Neural cell (in vitro differentiated cells): ENCODE measurements at regions not wholly inside any gene's neighbourhood (a gene's known extent, or its start where the extent isn't known, plus 50 kb on each side); places are given as distances from the start of the nearest gene placed in this dataset.

ENCODE experiments used
- H2AFZ ChIP-seq: fragments of 200-600, 300-800 bp; sonication (generic), shearing (Covaris generic); 2 replicates; pipeline ENCODE4 v1.6.0; 2014; ENCODE audit warnings: low read depth, mild to moderate bottlenecking, antibody characterized with exemption, low read length, moderate library complexity
- H3F3A ChIP-seq: fragments of 200-600 bp; shearing (Covaris generic); 2 replicates; pipeline ENCODE4 v1.6.1; 2016; ENCODE audit warnings: mild to moderate bottlenecking, moderate library complexity, mixed read lengths, antibody characterized with exemption, low read length; ENCODE audit not compliant: insufficient read depth, poor library complexity, severe bottlenecking
- H3K27ac ChIP-seq: fragments of 200-600, 300-800 bp; sonication (generic), shearing (Covaris generic); 2 replicates; pipeline ENCODE4 v1.5.1; 2014; ENCODE audit warnings: mild to moderate bottlenecking, low read length, moderate library complexity
- H3K27me3 ChIP-seq: fragments of 300-800, 200-600 bp; sonication (generic), shearing (Covaris generic); 2 replicates; pipeline ENCODE4 v1.6.0; 2014; ENCODE audit warnings: mild to moderate bottlenecking, low read depth, low read length, moderate library complexity; ENCODE audit not compliant: insufficient read depth
- H3K36me3 ChIP-seq: fragments of 300-800, 200-600 bp; sonication (generic), shearing (Covaris generic); 2 replicates; pipeline ENCODE4 v1.5.1; 2014; ENCODE audit warnings: mild to moderate bottlenecking, antibody characterized with exemption, low read length, moderate library complexity; ENCODE audit not compliant: insufficient read depth
- H3K4me2 ChIP-seq: fragments of 300-800, 200-600 bp; sonication (generic), shearing (Covaris generic); 2 replicates; pipeline ENCODE4 v1.6.0; 2014; ENCODE audit warnings: mild to moderate bottlenecking, low read length
- H3K4me3 ChIP-seq: fragments of 300-800, 200-600 bp; sonication (generic), shearing (Covaris generic); 2 replicates; pipeline ENCODE4 v1.5.1; 2014; ENCODE audit warnings: mild to moderate bottlenecking, low read length, moderate library complexity
- H3K79me2 ChIP-seq: fragments of 200-600 bp; shearing (Covaris generic); replicated peaks from 2 replicates; pipeline ENCODE4 v1.6.0; 2014; ENCODE audit warnings: mild to moderate bottlenecking, low read length, moderate library complexity; ENCODE audit not compliant: insufficient read depth
- H3K9ac ChIP-seq: fragments of 300-800, 200-600 bp; sonication (generic), shearing (Covaris generic); 2 replicates; pipeline ENCODE4 v1.6.1; 2016; ENCODE audit warnings: mild to moderate bottlenecking, low read length, mixed read lengths
- H3K9me2 ChIP-seq: fragments of 200-600 bp; shearing (Covaris generic); 2 replicates; pipeline ENCODE4 v1.6.1; 2016; ENCODE audit warnings: mild to moderate bottlenecking, low read length, mixed read lengths; ENCODE audit not compliant: insufficient read depth
- H3K9me3 ChIP-seq: fragments of 200-600, 300-800 bp; sonication (generic), shearing (Covaris generic); 2 replicates; pipeline ENCODE4 v1.6.1; 2016; ENCODE audit warnings: mild to moderate bottlenecking, mixed run types, low read length, moderate library complexity, mixed read lengths
- H4K20me1 ChIP-seq: fragments of 200-600 bp; shearing (Covaris generic); 2 replicates; pipeline ENCODE4 v1.6.1; 2016; ENCODE audit warnings: mild to moderate bottlenecking, mixed run types; ENCODE audit not compliant: insufficient read depth
- EP300 ChIP-seq: fragments of 450-650 bp; conservative IDR thresholded peaks from 2 replicates; pipeline ENCODE4 v1.6.1; 2014; ENCODE audit warnings: antibody characterized with exemption, mild to moderate bottlenecking, moderate library complexity; ENCODE audit not compliant: poor library complexity, severe bottlenecking
- EZH2 ChIP-seq: fragments of 200-600, 300-800 bp; shearing (Covaris generic), sonication (generic); IDR thresholded peaks from 2 replicates; pipeline ENCODE4 v1.6.1; 2014; ENCODE audit warnings: antibody characterized with exemption, low read length, borderline replicate concordance, mild to moderate bottlenecking; ENCODE audit not compliant: insufficient read depth, poor library complexity, severe bottlenecking
- MXI1 ChIP-seq: fragments of 450-650 bp; conservative IDR thresholded peaks from 2 replicates; pipeline ENCODE4 v1.6.1; 2014; ENCODE audit warnings: antibody characterized with exemption, mild to moderate bottlenecking; ENCODE audit not compliant: poor library complexity, severe bottlenecking
- POLR2AphosphoS5 ChIP-seq: IDR thresholded peaks from 2 replicates; pipeline ENCODE4 v1.6.1; 2012
- RAD21 ChIP-seq: fragments of 450-650 bp; conservative IDR thresholded peaks from 2 replicates; pipeline ENCODE4 v1.6.1; 2014; ENCODE audit warnings: antibody characterized with exemption, mild to moderate bottlenecking, moderate library complexity
- SMC3 ChIP-seq: fragments of 450-650 bp; conservative IDR thresholded peaks from 2 replicates; pipeline ENCODE4 v1.6.1; 2014; ENCODE audit warnings: antibody characterized with exemption, mild to moderate bottlenecking, moderate library complexity; ENCODE audit not compliant: poor library complexity
- TAF1 ChIP-seq: IDR thresholded peaks from 2 replicates; pipeline ENCODE4 v1.6.1; 2012; ENCODE audit warnings: low read depth
- TF ChIP-seq, protein P1 (sequence below): fragments of 450-650 bp; IDR thresholded peaks from 2 replicates; pipeline ENCODE4 v1.5.1; 2014; ENCODE audit warnings: antibody characterized with exemption, mild to moderate bottlenecking, moderate library complexity; ENCODE audit not compliant: poor library complexity, severe bottlenecking
- TF ChIP-seq, protein P2 (sequence below): IDR thresholded peaks from 2 replicates; pipeline ENCODE4 v1.6.1; 2012; ENCODE audit warnings: borderline replicate concordance

DNA sequence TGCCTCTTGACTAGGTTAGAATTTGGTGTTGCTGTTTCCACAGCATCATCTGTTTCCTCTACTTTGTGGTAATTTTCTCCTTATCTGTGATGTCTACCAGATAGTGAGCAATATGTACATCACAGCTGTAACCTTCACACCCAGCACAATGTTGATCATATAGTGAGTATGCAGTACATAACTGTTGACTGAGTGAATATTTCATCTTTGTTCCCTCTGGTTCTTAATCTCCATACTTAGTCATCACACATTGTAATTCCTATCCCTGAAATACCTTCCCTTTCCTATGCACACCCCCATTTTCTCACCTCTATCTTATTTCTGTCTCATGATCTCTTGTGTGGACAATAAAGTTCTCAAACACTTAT, 115.9 kb downstream of the KIF4B start:
- H4K20me1 ChIP-seq = no peaks in the 10 kb centered on the region

DNA sequence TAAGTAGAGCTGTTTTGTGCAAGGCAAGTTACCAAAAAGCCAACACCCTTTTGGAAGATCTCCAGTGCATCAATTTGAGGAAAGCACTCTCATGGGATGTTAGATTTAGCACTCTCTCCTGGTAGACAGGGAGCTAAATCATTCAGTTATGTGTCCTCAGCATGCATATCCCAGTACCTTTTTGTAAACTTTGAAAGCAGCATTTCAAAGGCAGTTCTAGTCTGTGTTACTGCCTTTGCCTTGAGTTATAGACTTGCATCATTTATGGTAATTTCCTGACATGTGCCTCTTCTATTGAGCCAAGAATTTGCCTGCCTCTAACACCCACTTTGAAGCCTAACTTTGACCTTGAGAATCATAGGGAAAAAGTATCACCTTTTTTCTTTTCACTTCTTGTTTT, 120.6 kb downstream of the KIF4B start:
- TF ChIP-seq EP300 = no peak
- TF ChIP-seq TAF1 = no peak
- TF ChIP-seq RAD21 = no peak
- no peak for TF ChIP-seq MXI1
- TF ChIP-seq, protein P1, sequence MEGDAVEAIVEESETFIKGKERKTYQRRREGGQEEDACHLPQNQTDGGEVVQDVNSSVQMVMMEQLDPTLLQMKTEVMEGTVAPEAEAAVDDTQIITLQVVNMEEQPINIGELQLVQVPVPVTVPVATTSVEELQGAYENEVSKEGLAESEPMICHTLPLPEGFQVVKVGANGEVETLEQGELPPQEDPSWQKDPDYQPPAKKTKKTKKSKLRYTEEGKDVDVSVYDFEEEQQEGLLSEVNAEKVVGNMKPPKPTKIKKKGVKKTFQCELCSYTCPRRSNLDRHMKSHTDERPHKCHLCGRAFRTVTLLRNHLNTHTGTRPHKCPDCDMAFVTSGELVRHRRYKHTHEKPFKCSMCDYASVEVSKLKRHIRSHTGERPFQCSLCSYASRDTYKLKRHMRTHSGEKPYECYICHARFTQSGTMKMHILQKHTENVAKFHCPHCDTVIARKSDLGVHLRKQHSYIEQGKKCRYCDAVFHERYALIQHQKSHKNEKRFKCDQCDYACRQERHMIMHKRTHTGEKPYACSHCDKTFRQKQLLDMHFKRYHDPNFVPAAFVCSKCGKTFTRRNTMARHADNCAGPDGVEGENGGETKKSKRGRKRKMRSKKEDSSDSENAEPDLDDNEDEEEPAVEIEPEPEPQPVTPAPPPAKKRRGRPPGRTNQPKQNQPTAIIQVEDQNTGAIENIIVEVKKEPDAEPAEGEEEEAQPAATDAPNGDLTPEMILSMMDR = no peak
- no peak for TF ChIP-seq EZH2
- TF ChIP-seq SMC3 = no peak
- no peak for TF ChIP-seq POLR2AphosphoS5
- H2AFZ ChIP-seq = no peak overlapping the region
- no peaks in the 10 kb centered on the region for H3K36me3 ChIP-seq
- H3K9me2 ChIP-seq = no peaks in the 10 kb centered on the region
- H3K27me3 ChIP-seq = no peaks in the 10 kb centered on the region
- no peaks in the 10 kb centered on the region for H3K79me2 ChIP-seq
- H3K9me3 ChIP-seq = no peaks in the 10 kb centered on the region
- H3F3A ChIP-seq = no peaks in the 10 kb centered on the region
- no peak overlapping the region for H3K4me2 ChIP-seq
- no peak overlapping the region for H3K4me3 ChIP-seq
- no peak overlapping the region for H3K27ac ChIP-seq
- H3K9ac ChIP-seq = no peak overlapping the region
- no peaks in the 10 kb centered on the region for H4K20me1 ChIP-seq

More for the DNA sequence above, 115.9 kb downstream of the KIF4B start:
- no peak for TF ChIP-seq EP300
- TF ChIP-seq MXI1 = no peak
- TF ChIP-seq, protein P2, sequence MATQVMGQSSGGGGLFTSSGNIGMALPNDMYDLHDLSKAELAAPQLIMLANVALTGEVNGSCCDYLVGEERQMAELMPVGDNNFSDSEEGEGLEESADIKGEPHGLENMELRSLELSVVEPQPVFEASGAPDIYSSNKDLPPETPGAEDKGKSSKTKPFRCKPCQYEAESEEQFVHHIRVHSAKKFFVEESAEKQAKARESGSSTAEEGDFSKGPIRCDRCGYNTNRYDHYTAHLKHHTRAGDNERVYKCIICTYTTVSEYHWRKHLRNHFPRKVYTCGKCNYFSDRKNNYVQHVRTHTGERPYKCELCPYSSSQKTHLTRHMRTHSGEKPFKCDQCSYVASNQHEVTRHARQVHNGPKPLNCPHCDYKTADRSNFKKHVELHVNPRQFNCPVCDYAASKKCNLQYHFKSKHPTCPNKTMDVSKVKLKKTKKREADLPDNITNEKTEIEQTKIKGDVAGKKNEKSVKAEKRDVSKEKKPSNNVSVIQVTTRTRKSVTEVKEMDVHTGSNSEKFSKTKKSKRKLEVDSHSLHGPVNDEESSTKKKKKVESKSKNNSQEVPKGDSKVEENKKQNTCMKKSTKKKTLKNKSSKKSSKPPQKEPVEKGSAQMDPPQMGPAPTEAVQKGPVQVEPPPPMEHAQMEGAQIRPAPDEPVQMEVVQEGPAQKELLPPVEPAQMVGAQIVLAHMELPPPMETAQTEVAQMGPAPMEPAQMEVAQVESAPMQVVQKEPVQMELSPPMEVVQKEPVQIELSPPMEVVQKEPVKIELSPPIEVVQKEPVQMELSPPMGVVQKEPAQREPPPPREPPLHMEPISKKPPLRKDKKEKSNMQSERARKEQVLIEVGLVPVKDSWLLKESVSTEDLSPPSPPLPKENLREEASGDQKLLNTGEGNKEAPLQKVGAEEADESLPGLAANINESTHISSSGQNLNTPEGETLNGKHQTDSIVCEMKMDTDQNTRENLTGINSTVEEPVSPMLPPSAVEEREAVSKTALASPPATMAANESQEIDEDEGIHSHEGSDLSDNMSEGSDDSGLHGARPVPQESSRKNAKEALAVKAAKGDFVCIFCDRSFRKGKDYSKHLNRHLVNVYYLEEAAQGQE = no peak
- TF ChIP-seq EZH2 = no peak
- TF ChIP-seq SMC3 = no peak
- TF ChIP-seq, protein P1 = no peak
- no peak for TF ChIP-seq TAF1
- no peak for TF ChIP-seq RAD21
- TF ChIP-seq POLR2AphosphoS5 = no peak
- Histone ChIP-seq H3K27ac (no peak overlapping the region), H3K9ac (no peak overlapping the region), H3K4me2 (no peak overlapping the region), H3F3A (no peaks in the 10 kb centered on the region), H3K9me3 (no peaks in the 10 kb centered on the region), H3K4me3 (no peak overlapping the region), H3K27me3 (no peaks in the 10 kb centered on the region), H3K79me2 (no peaks in the 10 kb centered on the region), H3K36me3 (no peaks in the 10 kb centered on the region), H2AFZ (no peak overlapping the region), H3K9me2 (no peaks in the 10 kb centered on the region)
